ENCODE measurements at regions not wholly inside any gene's neighbourhood (a gene's known extent, or its start where the extent isn't known, plus 50 kb on each side); places are given as distances from the start of the nearest gene placed in this dataset.
A peak's percentile ranks its signal among the peaks of the same experiment; 100 is the strongest.

DNA sequence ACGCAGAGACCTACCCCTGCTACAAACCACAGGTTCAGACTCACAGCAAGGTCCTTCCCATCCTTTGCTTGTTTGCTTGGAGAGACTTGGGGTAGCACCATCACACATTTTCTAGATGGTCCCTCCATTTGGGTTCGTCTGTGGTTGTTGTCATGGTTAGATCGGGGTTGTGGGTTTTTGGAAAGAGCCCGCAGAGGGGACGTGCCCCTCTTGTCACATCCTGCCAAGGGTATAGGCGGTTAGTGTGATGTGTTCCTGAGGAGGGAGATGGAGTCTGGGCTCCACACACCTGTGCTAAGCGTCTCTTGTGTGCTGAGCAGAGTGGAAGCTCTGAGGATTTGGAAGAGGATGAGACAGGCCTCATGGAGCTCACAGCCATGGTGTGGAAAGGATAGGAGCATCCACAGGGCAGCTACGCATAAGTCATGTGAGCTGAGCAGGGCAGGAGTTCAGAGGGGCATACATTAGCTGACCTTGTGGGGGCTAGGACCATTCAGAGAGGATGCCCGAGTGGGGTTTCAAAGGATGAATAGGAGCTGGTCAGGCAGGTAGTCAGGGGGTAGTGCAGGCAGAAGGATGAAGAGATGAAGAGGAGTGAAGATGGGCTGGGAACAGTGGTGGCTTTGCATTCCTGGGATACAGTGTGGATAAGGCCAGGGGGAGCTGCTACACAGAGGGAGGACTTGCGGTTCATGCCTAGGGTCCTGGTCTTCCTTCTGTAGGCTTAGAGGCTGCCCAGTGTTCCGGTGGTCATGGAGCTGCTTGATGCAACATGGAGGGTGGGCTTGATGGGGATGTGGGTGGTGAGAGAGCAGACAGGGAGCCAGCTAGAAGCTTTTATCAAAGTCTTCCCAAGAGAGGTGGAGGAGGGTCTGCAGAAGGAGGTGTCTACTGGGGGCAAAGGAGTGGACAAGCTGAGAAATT, 62.9 kb downstream of the ACKR3 start:
- Histone ChIP-seq H3K27me3 (ENCODE audit: control insufficient read depth, insufficient read depth, low read length) (no peaks in the 10 kb centered on the region), H3K36me3 (ENCODE audit: insufficient read depth, low read length) (no peaks in the 10 kb centered on the region), H3K4me3 (ENCODE audit: low read length) (no peak overlapping the region), H3K9ac (ENCODE audit: low read depth, low read length) (no peak overlapping the region), H3K9me3 (replicated peaks; ENCODE audit: low read length) (no peaks in the 10 kb centered on the region), H3K4me2 (ENCODE audit: low read length) (no peak overlapping the region), H3K4me1 (ENCODE audit: control insufficient read depth, insufficient read depth, low read length) (no peaks in the 10 kb centered on the region)

- Histone ChIP-seq H3K9me3 (replicated peaks; ENCODE audit: low read length) (no peaks in the 10 kb centered on the region), H3K4me1 (ENCODE audit: control insufficient read depth, insufficient read depth, low read length) (no peaks in the 10 kb centered on the region), H3K4me2 (ENCODE audit: low read length) (no peak overlapping the region), H3K9ac (ENCODE audit: low read depth, low read length) (no peak overlapping the region), H3K4me3 (ENCODE audit: low read length) (no peak overlapping the region), H3K27me3 (ENCODE audit: control insufficient read depth, insufficient read depth, low read length) (no peaks in the 10 kb centered on the region), H3K36me3 (ENCODE audit: insufficient read depth, low read length) (no peaks in the 10 kb centered on the region)
Observed at GRCh38 chr2:236633219-236633570, 63.6 kb downstream of the ACKR3 start.

GRCh38 chr2:236633775-236634560, 64.3 kb downstream of the ACKR3 start:
- no peak overlapping the region for H3K4me2 ChIP-seq (ENCODE audit: low read length)
- no peaks in the 10 kb centered on the region for H3K27me3 ChIP-seq (ENCODE audit: control insufficient read depth, insufficient read depth, low read length)
- no peaks in the 10 kb centered on the region for H3K9me3 ChIP-seq (replicated peaks; ENCODE audit: low read length)
- no peaks in the 10 kb centered on the region for H3K36me3 ChIP-seq (ENCODE audit: insufficient read depth, low read length)
- H3K4me3 ChIP-seq (ENCODE audit: low read length) = no peak overlapping the region
- no peaks in the 10 kb centered on the region for H3K4me1 ChIP-seq (ENCODE audit: control insufficient read depth, insufficient read depth, low read length)
- no peak overlapping the region for H3K9ac ChIP-seq (ENCODE audit: low read depth, low read length)

GRCh38 chr2:236636261-236636660, 66.6 kb downstream of the ACKR3 start:
- no peak overlapping the region for H3K4me2 ChIP-seq (ENCODE audit: low read length)
- H3K9ac ChIP-seq (ENCODE audit: low read depth, low read length) = no peak overlapping the region
- H3K9me3 ChIP-seq (replicated peaks; ENCODE audit: low read length) = peaks cover 8% of the 10 kb centered on the region
- no peaks in the 10 kb centered on the region for H3K36me3 ChIP-seq (ENCODE audit: insufficient read depth, low read length)
- peaks cover 8% of the 10 kb centered on the region for H3K27me3 ChIP-seq (ENCODE audit: control insufficient read depth, insufficient read depth, low read length)
- no peak overlapping the region for H3K4me3 ChIP-seq (ENCODE audit: low read length)
- H3K4me1 ChIP-seq (ENCODE audit: control insufficient read depth, insufficient read depth, low read length) = no peaks in the 10 kb centered on the region

DNA sequence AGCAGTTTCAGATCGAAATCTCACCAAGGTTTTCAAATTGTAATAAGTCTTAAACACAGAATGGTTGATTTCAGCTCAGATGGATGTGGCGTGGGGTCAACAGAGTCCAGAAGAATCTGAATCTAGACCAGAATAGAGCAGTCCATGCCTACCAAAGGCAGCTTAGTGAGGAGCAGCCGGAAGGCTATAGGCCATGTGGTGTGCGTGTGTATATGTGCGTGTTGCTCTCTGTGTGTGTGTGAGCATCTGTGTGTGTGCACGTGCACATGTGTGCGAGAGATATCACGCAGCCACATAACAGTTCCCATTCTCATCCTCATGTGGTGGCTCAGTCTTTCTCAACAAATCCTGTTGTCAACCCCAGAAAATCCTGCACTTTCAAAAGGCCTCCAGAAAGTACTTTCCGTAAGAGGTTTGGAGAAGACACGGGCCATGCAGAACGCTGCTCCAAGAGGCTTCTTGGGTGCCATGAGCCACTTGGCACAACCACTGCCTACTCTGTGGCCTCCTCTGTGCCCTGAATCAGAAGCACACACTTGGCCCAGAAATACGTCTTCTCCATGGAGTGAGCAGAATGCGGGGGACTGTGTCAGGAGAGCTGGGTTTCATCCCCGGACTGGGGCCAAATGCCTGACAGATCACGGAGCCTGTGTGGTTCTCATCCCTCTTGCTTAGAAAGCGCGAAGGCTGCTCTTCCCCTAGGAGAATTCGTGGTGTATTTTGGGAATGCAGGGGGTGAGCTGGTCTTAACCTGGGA, 67.3 kb downstream of the ACKR3 start:
- no peak overlapping the region for H3K4me3 ChIP-seq (ENCODE audit: low read length)
- peaks cover 10% of the 10 kb centered on the region for H3K27me3 ChIP-seq (ENCODE audit: control insufficient read depth, insufficient read depth, low read length)
- no peaks in the 10 kb centered on the region for H3K36me3 ChIP-seq (ENCODE audit: insufficient read depth, low read length)
- H3K9me3 ChIP-seq (replicated peaks; ENCODE audit: low read length) = peaks cover 14% of the 10 kb centered on the region
- peaks cover 4% of the 10 kb centered on the region for H3K4me1 ChIP-seq (ENCODE audit: control insufficient read depth, insufficient read depth, low read length)
- no peak overlapping the region for H3K9ac ChIP-seq (ENCODE audit: low read depth, low read length)
- no peak overlapping the region for H3K4me2 ChIP-seq (ENCODE audit: low read length)

- Histone ChIP-seq H3K4me1 (ENCODE audit: control insufficient read depth, insufficient read depth, low read length) (peaks cover 14% of the 10 kb centered on the region), H3K27me3 (ENCODE audit: control insufficient read depth, insufficient read depth, low read length) (peaks cover 10% of the 10 kb centered on the region), H3K9ac (ENCODE audit: low read depth, low read length) (no peak overlapping the region), H3K36me3 (ENCODE audit: insufficient read depth, low read length) (no peaks in the 10 kb centered on the region), H3K4me3 (ENCODE audit: low read length) (no peak overlapping the region), H3K9me3 (replicated peaks; ENCODE audit: low read length) (peaks cover 16% of the 10 kb centered on the region), H3K4me2 (ENCODE audit: low read length) (no peak overlapping the region)
Observed at GRCh38 chr2:236637686-236638569, 68.3 kb downstream of the ACKR3 start.

DNA sequence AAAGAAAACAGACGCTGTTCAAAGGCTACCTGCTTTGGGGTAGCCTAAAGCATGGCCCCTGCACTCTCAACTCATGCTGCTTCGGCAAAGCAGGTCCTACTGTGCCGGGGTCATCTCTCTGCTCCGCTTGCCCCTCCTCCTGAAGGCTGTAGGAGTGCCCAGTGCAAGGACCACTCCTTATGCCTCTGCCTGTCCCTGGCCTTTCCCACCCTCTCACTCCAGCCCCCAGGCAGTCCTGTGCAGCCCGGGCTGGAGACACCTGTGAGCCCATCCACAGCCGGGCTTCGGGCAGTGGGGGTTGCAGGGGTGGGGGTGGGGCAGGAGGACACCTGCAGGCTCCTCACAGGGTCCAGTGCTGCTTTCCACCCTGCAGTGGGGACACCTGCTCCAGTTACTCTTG, 69.1 kb downstream of the ACKR3 start:
- Histone ChIP-seq H3K4me2 (ENCODE audit: low read length) (no peak overlapping the region), H3K9me3 (replicated peaks; ENCODE audit: low read length) (peaks cover 16% of the 10 kb centered on the region), H3K9ac (ENCODE audit: low read depth, low read length) (no peak overlapping the region), H3K36me3 (ENCODE audit: insufficient read depth, low read length) (no peaks in the 10 kb centered on the region), H3K4me3 (ENCODE audit: low read length) (no peak overlapping the region), H3K4me1 (ENCODE audit: control insufficient read depth, insufficient read depth, low read length) (peaks cover 21% of the 10 kb centered on the region), H3K27me3 (ENCODE audit: control insufficient read depth, insufficient read depth, low read length) (peaks cover 10% of the 10 kb centered on the region)

DNA sequence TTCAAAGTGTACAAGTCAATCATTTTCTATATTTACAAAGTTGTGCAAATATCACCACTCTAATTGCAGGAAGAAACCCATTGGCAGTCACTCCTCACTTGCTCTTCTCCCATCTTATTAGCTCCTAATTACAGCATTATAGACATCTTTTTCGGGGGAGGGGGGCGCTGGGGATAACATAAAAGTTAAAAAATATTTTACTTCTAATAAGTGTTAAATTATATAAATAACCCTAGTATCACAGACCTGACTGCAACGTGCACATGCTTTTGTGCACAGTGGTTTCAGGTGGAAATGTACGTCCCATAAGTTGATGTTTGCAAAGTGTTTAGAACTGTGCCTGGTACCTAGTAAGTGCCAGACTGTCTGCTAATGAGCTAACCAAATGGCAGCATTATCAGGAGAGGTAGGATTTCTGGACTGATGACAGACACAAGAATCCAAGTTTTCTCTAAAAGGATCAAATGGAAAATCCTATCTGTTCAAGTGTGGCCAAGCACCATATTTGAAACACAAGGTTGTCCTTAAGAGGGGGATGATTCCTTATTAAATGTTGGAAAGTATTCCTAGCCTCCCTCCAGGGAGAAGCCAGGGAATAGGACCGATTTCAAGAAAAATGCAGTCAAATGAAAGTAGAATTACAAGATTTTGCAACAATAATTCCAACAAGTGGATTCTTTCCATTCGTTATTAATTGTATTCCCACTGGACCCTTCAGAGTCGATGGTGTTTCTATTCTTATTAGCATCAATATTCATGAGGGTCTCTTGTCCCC, 70.0 kb downstream of the ACKR3 start:
- peaks cover 21% of the 10 kb centered on the region for H3K4me1 ChIP-seq (ENCODE audit: control insufficient read depth, insufficient read depth, low read length)
- H3K4me2 ChIP-seq (ENCODE audit: low read length) = no peak overlapping the region
- peaks cover 16% of the 10 kb centered on the region for H3K9me3 ChIP-seq (replicated peaks; ENCODE audit: low read length)

GRCh38 chr2:236641051-236641726, 71.6 kb downstream of the ACKR3 start:
- Histone ChIP-seq H3K9me3 (replicated peaks; ENCODE audit: low read length) (peaks cover 16% of the 10 kb centered on the region), H3K27me3 (ENCODE audit: control insufficient read depth, insufficient read depth, low read length) (peaks cover 10% of the 10 kb centered on the region), H3K4me2 (ENCODE audit: low read length) (no peak overlapping the region), H3K9ac (ENCODE audit: low read depth, low read length) (no peak overlapping the region), H3K36me3 (ENCODE audit: insufficient read depth, low read length) (no peaks in the 10 kb centered on the region), H3K4me1 (ENCODE audit: control insufficient read depth, insufficient read depth, low read length) (peaks cover 21% of the 10 kb centered on the region), H3K4me3 (ENCODE audit: low read length) (no peak overlapping the region)

More for the DNA sequence above, 70.0 kb downstream of the ACKR3 start:
- H3K27me3 ChIP-seq (ENCODE audit: control insufficient read depth, insufficient read depth, low read length) = peaks cover 10% of the 10 kb centered on the region
- H3K4me3 ChIP-seq (ENCODE audit: low read length) = no peak overlapping the region
- H3K9ac ChIP-seq (ENCODE audit: low read depth, low read length) = no peak overlapping the region
- no peaks in the 10 kb centered on the region for H3K36me3 ChIP-seq (ENCODE audit: insufficient read depth, low read length)

GRCh38 chr2:236642125-236642524, 72.5 kb downstream of the ACKR3 start:
- Histone ChIP-seq H3K9ac (ENCODE audit: low read depth, low read length) (peak overlapping the region; percentile 53), H3K36me3 (ENCODE audit: insufficient read depth, low read length) (no peaks in the 10 kb centered on the region), H3K4me2 (ENCODE audit: low read length) (peak overlapping the region; percentile 73), H3K4me1 (ENCODE audit: control insufficient read depth, insufficient read depth, low read length) (peaks cover 21% of the 10 kb centered on the region), H3K9me3 (replicated peaks; ENCODE audit: low read length) (peaks cover 16% of the 10 kb centered on the region), H3K27me3 (ENCODE audit: control insufficient read depth, insufficient read depth, low read length) (peaks cover 10% of the 10 kb centered on the region), H3K4me3 (ENCODE audit: low read length) (no peak overlapping the region)

Data from skeletal muscle satellite cell (primary cell).